Heart left ventricle (tissue), 13 donors: ENCODE measurements at regions not wholly inside any gene's neighbourhood (a gene's known extent, or its start where the extent isn't known, plus 50 kb on each side); places are given as distances from the start of the nearest gene placed in this dataset.

ENCODE experiments used
- POLR2A ChIP-seq, 2 donors: fragments of 450-650 bp; IDR thresholded peaks; one replicate each; pipeline ENCODE4 v1.6.1; 2017; ENCODE audit warnings: antibody characterized with exemption in 2 of 2, mild to moderate bottlenecking in 2 of 2, moderate library complexity in 2 of 2
- TF ChIP-seq, protein P1 (sequence below), 12 donors: fragments of 200-600 bp; sonication (generic) in 4 of 12; IDR thresholded peaks; one replicate each; pipeline versions ENCODE4 v1.5.0 to v1.8.0; 2018 to 2022; ENCODE audit warnings: antibody characterized with exemption in 12 of 12, mild to moderate bottlenecking in 5 of 12
- donor health status: ischemic (EF 13 %, LVEDD 7.1; RV severe dilation, severe dysfunction).
- donor health status: DM: no; HTN: yes; CAD: no.
- donor health status: DM: no; HTN: no; CAD: no.
- donor health status: ischemic (EF 25% LVEDD 6.9; RV normal size, moderate dysfunction).
- donor health status: ischemic (EF 25% LVEDD 5.7; RV mildly dilated, moderate dysfunction).
- donor health status: ischemic (EF 35%, LVEDD 5.7; RV mildly dilated, moderate dysfunction).
- donor health status: nonischemic (EF 11% LVEDD 7.7; RV severe dilation, severe dysfunction).
- donor health status: DM: yes; HTN: yes; CAD: no.
- donor health status: PGD.
- donor health status: ischemic (EF 29% LVEDD 5.4; RV normal size, mild dysfunction).
- donor health status: nonischemic (EF 23%, LVEDD 6.1; RV moderate dilation, normal function).

DNA sequence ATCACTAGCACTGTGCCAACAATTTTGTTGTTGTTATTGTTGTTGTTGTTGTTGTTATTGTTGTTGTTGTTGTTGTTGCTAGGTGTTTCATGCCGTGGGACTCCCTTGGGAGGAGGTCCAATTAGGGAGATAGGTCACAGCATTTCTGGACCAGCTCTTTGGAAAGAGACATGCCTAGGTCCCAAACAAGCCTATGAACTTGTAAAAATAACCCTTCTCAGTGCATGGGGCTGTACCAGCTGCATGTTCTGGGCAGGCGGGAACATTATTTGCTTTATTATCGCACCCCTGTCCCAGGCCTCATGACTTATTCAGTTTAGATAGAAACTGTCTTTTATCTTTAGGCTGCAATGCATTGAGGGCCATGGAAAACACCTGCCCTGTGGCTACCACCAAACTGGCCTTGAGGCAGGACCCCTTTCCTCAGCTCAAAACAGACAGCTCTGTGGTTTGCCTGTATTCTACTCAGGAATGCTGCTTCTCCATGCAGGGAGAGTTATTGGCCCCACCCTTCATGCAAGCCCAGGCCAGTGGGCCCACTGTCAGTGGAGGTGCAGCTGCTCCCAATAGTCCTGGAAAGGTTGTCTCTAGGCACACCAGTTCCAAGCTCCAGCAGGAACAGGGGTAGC lies 386.5 kb upstream of the BRINP3 start:
- TF ChIP-seq, protein P1, sequence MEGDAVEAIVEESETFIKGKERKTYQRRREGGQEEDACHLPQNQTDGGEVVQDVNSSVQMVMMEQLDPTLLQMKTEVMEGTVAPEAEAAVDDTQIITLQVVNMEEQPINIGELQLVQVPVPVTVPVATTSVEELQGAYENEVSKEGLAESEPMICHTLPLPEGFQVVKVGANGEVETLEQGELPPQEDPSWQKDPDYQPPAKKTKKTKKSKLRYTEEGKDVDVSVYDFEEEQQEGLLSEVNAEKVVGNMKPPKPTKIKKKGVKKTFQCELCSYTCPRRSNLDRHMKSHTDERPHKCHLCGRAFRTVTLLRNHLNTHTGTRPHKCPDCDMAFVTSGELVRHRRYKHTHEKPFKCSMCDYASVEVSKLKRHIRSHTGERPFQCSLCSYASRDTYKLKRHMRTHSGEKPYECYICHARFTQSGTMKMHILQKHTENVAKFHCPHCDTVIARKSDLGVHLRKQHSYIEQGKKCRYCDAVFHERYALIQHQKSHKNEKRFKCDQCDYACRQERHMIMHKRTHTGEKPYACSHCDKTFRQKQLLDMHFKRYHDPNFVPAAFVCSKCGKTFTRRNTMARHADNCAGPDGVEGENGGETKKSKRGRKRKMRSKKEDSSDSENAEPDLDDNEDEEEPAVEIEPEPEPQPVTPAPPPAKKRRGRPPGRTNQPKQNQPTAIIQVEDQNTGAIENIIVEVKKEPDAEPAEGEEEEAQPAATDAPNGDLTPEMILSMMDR (IDR thresholded peaks at IDR 0.05) = no peak
- TF ChIP-seq POLR2A (IDR thresholded peaks at IDR 0.05) = no peak
